MM.1S (cell line): ENCODE measurements at regions not wholly inside any gene's neighbourhood (a gene's known extent, or its start where the extent isn't known, plus 50 kb on each side); places are given as distances from the start of the nearest gene placed in this dataset.

Source experiments
- CTCF ChIP-seq: fragments of 300-600 bp; sonication (generic); IDR thresholded peaks from 2 replicates; pipeline ENCODE4 v1.5.1; 2016; ENCODE audit warnings: antibody characterized with exemption, low read length, mixed read lengths
- EZH2 ChIP-seq: fragments of 300-600 bp; sonication (generic); optimal IDR thresholded peaks from 2 replicates; pipeline ENCODE3; 2017; ENCODE audit warnings: low read depth, mild to moderate bottlenecking, antibody characterized with exemption, low read length, mixed read lengths
- EZH2phosphoT487 ChIP-seq: fragments of 300-600 bp; sonication (generic); IDR thresholded peaks from 2 replicates; pipeline ENCODE4 v1.6.1; 2018; ENCODE audit warnings: antibody characterized with exemption, low read length

DNA sequence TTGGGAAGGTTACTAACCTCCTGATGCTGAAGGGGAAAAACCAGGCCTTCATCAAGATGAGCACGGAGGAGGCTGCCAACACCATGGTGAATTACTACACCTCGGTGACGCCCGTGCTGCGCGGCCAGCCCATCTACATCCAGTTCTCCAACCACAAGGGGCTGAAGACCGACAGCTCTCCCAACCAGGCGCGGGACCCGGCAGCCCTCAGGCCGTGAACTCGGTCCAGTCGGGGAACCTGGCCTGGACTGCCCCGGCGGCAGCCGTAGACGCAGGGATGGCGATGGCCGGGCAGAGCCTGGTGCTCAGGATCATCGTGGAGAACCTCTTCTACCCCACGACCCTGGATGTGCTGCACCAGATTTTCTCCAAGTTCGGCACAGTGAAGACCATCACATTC, 133.0 kb upstream of the FUT8 start:
- TF ChIP-seq EZH2phosphoT487 (no peak), CTCF (no peak), EZH2 (no peak)
